DMS114 treated with DMSO at 0.1 percent for 48 hours (cell line): ENCODE measurements at regions not wholly inside any gene's neighbourhood (a gene's known extent, or its start where the extent isn't known, plus 50 kb on each side); places are given as distances from the start of the nearest gene placed in this dataset.

Source experiments
- DNase-seq: peaks from one replicate; lab custom pipeline; 2025; ENCODE audit not compliant: unreplicated experiment; lab: John Stamatoyannopoulos, UW

DNA sequence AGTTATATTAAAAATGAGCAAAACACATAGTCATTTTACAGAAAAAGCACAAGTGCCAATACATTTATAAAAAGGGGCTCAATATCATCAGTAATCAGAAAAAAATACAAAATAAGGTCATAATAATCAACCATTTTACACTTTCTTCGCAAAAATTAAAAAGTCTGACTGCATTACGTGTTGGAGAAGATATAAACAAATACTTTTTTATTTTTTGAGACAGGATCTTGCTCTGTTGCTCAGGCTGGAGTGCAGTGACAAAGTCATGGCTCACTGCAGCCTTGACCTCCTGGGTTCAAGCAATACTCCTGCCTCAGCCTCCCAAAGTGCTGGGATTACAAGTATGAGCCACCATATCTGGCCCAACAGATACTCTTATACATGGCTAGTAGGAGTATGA, 181.5 kb upstream of the DIO3 start:
- DNase-seq: no peak

DNA sequence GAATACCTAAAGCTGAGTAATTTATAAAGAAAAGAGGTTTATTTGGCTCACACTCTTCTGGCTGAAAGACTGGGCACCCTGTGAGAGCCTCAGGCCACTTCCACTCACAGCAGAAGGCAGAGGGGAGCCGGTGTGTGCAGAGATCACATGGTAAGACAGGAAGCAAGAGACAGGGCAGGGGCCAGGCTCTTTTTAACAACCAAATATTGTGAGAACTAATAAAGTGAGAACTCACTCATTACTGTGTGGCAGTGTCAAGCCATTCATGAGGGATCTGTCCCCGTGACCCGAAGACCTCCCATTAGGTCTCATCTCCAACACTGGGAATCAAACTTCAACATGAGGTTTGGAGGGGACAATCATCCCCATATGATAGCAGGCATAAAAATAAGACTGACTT, 180.8 kb upstream of the DIO3 start:
- no peak for DNase-seq

DNA sequence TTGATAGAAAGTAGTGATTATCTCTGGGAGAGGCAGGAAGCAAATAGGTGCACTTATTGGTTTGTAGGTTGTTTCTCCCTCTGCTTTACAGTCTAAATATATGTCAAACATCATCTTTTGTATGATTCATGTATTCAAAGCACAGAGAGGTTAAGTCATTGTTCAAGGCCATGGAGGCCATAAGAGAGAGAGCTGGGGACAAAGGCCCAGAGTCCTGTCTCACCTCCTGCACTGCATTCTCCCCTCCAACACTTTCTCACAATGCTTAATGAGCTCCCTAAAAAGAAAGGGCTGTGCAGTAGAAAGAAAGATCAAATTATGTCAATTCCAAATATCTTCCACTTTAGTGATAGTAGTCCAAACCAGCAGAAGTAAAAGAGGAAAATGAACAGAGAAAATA, 180.4 kb upstream of the DIO3 start:
- no peak for DNase-seq

DNA sequence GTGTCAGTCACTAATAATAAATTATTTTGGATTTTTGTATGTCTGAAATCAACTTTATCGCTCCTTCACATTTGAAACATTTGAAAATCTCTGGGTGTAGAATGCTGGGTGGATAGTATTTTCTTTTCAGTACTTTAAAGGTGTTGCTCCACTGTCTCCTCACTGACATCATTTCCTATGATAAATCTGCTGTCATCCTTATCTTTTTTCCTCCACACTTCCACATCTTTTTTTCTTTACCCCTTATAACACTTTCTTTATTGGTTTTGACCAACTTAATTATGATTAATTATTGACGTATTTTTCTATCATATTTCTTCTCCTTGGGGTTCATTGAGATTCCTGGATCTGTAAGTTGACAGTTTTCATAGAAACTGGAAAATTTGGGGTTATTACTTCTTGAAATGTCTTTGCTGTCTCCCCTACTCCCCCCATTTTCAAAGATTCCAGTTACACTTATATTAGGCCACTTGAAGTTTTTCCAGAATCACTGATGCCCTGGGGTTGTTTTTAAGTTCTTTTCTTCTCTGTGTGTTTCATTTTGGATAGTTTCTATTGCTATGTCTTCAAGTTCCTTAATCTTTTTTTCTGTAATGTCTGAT, 177.5 kb upstream of the DIO3 start:
- no peak for DNase-seq

DNA sequence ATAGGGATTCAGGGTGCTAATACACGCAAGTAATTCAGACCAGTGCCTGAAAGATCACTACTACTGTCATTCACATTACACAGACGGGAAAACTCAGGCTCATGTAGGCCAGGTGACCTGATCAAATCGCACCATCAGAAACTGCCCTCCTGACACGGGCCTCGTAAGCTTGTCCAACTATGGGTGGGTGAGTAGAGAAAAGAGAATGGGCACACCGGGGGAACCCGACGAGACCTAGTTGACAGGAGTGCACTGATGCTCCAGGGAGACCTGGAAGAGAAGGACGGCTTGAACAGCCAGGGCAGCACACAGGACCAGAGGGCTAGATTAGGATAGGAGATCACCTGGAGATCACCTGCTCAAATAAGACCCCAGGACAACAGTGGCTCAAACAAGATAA, 166.9 kb upstream of the DIO3 start:
- DNase-seq: no peak

DNA sequence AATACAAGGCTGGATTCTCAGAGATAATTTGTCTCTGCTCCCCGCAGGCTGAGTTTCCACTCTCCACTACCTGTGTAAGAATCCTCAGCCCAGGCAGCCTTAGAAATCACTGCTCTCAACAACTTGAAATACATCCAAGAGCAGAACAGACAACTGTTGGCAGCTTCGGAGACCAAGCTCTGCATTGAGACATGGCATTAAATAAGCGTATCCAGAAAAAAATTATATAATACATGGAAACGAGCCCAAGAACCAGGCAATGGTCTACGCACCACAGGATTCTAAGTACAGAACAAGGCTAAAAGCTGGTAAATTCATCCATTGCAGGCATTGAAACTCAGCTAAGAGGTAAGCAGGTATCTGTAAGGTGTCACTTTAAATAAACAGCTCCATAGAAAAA, 165.5 kb upstream of the DIO3 start:
- DNase-seq: no peak

DNA sequence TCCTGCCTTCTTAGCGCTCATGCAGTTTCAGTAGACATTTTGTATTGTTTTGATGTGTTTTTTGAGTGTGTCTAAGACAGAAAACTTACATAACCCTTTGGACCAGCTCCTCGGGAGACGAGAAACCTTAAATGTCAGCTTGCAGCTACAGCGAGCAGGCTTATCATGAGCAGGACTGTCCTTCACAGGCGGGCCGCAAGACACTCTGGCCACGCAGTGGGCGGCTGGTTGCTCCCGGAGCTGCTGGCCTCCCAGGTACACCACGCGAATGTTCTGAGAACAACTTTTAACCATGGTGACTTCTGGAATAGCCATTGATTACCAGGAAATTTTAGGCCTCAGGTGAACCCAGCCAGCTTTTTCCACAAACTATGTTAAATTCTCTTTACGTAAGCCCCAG, 164.1 kb upstream of the DIO3 start:
- no peak for DNase-seq

DNA sequence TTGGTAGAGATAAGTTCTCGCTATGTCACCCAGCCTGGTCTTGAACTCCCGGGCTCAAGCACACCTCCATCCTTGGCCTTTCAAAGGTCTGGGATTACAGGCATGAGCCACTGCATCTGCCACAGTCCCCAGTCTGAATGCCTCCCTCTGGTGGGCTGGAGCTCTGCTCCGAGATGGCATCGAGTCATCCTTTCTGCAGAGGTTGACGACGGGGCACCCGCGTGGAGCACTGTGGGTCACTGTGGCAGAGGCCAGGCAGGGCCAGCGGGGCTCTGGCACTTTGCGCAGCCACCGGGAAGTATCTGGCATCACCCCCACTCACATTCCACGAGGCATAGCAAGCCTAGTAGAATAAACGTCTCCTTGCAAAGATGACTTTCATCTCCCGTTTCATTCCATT, 163.3 kb upstream of the DIO3 start:
- no peak for DNase-seq

DNA sequence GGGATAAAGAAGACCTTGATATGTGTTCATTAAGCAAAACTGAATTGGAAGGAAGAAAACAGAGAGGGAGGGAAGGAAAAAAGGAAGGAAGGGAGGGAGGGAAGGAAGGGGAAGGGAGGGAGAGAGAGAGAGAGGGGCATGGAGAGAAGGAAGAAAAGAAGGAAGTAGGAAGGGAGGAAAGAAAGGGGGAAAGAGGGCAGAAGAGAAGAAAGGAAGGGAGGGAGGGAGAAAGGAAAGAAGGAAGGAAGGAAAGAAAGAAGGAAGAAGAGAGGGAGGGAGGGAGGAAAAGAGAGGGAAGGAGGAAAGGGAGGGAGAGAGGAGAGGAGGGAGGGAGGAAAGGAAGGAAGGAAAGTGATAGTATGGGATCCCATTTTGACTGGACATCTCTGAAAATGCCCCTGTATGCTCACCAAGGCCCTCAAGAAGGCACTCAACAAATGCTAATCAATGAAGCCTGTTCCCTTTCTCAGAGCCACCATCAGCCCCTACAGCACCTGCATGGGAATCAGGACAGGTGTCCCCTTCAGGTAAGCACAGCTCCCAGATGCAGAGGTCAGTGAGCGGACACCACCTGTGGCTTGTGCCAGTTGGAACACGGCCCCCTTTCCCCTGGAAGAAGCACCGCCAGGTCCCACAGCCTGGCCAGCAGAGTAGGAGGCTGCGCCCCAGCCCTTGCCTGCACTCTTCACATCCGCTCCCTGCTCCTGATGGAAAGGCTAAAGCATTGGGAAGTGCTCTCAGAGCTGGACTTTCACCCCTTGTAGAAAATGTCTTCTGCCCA, 161.4 kb upstream of the DIO3 start:
- no peak for DNase-seq

DNA sequence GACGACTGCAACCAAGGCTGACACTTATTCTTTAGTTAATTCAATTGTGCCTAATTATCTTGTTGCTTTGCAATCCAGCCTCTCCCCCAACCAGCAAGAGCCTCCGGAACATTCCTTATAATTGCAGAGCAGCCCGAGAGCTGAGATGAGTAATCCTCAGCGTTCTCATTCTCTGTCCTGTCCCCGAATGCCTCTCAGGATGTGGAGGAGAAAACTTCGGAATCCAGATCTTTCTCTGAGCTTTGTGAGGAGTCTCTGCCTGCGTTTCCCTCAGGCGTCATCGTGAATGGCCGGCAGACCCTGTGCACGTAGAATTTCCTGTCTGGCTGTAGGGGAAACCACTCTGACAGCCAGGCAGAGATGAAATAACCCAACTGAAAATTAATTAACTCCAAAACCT, 160.5 kb upstream of the DIO3 start:
- no peak for DNase-seq

DNA sequence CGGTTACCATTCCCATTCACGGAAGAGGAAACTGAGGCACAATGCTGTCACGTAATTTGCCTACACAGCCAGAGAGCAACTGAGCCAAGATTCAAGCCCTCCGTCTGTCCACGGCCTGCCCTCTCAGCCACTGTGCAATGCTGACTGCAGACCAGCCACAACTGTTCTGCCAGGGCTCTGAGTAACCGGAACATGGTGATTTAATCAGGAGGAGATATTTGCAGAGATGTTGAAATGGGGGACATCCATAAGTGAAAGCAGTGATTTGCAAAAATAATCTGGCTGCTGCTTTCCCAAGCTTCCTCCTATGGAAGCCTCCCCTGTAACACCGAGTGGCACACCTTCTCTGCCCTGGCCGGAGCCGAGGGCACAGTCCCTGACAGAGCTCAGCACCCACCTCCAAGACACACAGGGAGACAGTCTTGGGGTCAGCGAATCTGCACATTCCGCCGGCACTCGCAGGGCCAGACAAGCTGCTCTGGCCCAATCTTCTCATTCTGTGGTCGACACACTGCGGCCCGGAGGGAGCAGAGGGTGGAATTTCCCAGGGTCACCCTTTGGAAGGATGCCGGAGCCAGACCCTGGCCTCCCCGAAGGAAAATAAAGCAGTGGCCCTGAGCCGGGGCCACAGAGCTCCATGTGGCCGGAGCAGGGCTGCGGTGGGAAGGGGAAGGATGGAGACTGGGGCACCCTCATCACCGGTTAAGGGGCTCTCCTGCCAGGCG, 158.2 kb upstream of the DIO3 start:
- DNase-seq: no peak

DNA sequence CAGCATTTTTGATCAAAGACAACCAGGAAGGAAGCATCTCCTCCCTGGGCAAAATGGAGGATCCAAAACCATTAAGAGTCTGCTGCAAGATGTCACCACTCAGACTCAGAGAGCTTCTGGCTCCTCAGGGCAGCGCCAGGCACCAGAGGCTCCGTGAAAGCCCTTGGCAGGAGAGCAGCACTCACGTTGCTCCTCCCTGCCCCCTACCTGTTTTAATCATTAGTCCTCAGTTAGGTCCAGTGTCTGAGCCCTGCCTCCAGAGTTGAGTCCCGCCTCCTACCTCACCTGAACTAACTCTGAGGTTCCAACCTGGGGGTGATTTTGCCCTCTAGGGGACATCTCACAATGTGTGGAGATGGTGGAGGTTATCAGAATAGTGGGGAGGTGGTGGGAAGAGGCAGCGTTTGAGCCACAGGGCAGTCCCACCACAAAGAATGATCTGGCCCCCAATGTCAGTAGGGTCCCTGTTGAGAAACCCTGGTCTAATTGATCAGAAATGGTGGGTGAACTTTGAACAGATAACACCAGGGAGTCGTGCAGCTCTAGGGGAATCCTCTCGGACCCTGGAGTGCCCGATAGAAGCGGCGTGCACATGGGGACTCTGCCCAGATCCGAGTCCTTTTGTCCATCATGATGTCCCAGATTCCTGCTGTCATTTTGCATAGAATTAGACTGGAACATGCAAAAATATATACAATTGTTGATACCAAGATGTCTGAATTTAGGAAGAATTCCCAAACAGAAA, 156.7 kb upstream of the DIO3 start:
- no peak for DNase-seq

DNA sequence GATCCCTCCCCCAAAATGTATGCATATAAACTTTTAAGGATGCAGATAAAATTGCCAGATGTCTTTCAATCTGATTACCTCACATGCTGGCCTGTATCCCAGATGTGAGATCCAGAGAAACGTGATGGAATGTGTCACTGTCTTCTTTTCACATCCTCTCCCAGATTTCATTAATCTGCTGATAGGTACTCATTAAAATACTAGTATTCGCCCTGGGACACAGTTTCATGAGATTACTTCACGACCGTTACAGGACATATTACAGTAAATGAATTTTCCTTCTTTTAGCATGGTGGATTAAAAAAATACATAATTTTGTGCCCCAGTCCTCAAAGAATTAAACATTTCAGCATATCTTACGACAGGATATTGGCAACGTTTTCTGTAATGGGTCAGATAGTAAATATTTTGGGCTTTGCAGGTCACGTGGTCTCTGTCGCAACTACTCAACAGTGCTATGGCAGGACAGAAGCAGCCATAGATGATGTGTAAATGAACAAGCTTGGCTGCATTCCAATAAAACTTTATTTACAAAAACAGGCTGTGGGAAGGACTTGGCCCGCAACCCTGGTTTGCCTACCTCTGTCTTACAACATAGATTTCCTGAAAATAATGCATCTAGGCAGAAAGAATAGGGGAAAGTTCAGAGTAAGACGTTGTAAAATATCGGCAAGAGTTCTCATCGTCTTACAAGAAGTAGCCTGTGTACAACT, 156.0 kb upstream of the DIO3 start:
- no peak for DNase-seq

DNA sequence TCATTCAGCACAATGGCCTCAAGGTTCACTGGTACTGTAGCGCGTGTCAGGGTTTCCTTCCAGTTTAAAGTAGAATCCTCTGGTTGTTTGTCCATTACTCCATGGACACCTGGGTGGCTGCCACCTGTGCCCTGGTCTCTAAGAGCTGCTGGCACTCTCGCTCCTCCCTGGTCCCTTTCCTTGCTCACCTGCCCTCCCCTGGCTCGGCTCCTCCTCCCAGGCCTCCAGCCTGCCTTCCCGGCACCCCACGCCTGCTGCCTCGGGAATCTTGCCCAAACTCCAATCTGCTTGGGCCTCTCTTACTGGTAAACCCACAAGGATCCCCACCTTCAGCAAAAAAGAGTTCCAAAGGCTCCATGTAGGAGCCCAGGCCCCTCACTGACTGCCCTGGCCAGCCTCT, 154.4 kb upstream of the DIO3 start:
- no peak for DNase-seq

DNA sequence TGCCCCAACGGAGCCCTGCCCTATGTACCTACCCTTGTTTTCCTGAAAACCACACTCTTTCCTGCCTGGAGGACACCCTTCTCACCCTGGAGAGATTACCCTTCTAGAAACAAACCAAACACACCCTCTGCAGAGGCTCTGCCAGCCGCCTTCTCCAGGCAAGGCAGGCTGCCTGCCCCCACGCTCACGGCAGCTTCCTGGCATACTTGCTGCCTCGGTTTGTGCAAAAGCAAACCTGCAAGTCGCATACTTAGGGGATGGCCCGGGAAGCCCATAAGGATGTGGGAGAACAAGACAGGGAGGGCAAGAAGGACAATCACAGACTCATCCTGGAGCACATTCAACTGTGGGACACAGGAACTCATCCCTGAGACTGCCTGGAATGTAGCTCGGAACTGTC, 154.0 kb upstream of the DIO3 start:
- no peak for DNase-seq

DNA sequence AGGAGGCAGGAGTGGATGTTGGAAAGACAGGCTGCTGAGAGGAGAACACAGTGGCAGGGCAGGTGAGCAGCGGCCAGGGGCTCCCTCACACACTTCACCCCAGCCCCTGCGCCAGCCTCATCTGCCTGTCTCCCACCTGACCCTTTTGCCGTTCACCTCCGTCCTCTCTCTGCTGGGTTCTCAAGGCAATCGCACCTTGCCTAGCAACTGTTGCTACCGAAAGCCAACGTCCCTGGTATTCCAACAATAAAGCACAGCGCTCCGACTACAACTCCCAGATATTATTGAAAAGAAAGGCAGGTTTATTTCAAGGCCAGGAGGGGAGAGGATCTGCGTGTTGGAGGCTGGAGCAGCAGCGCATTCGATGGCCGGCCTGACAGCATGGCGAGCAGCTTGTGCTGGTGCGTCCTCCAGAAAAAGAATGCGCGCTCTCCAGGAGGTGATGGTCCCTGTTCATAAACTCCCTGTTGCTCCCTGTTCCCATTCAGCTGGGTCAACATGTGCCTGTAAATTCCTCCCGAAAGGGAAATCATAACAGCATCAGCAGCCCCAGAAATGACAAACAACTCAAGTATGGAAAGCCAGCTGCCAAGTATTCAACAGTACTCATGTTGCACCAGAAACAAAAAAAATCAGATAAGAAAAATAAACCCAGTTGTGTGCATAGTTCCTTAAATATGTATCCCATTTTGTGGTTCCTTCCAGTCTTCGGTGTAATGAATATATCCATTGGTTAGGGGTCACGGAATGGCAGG, 153.0 kb upstream of the DIO3 start:
- no peak for DNase-seq

DNA sequence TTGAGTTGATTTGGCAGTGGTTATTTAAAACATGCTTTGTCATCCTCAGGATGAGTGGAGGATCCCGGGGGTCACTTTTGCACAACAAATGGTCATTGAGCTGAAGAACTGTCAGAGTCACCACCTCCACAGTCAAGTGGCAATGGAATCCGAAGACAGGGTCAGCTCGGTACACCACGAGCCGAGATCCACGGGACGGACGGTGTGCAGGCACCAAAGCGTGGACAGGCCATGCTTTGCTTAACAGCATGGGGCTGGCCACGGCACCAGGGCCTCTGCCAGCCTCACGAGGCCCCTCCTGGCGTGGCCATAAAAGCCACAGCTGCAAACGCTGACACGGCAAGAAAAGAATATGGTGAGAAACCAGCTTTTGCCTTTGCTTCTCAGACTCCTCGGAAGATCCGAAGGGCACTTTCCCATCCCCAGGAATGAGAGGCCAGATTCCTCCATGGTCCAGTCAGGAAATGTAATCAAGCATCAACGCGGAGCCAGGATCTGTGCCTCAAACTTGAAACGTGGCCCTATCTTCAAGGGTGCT, 152.2 kb upstream of the DIO3 start:
- DNase-seq: no peak

DNA sequence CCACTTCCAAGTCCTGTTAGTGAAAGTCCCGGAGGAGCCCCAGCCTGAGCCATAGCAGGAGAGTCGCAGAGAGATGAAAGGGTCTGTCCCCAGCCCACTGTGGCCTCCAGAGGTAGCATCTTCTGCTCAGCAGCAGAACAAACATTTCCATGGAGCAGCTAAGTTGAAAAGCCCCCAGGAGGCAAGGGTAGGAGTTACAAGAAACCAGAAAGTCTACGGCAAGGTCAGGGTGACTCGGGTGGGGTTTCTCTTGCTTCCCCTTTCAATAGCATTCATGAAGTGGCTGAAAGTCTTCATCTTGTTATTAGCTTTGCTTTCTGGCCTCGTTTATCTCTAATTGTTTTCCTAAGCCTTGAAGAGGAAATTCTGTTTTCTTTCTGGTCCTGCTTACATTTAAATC, 151.2 kb upstream of the DIO3 start:
- no peak for DNase-seq

DNA sequence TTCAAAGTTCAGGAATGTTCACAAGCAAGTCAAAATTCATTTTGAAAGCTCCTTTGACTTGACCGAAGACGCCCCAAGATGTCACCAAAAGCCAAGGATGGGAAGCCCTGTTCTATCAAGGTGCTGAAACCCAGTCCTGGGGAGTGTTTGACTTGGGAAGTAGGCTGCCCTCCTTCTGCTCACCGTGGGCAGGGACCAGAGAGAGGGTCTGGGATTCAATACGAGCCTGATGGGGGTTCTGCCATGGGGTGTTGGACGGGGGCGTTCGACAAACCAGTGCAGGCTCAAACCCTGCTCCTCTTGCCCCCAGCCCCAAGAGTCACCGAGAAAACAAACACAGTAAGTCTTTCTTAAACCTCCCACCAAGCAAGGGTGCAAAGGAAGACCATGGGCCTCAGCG, 150.1 kb upstream of the DIO3 start:
- no peak for DNase-seq

DNA sequence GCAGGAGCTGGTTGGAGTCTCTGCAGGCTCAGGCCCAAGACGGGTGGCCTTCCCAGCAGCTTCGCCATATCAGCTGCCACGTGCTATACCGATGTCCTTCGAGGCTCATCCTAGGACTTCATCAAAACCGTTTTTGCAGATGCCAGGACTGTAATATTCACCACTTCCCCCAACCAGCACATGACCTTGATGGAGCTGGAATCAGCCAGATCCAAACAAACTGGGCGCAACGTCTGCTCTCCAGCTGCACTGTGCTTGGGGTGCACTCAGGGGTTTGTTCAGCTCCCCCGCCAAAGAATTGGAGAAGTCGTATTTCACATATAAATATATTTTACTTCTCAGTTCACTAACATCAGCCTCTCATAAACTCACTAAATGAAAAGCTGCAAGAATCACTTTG, 149.5 kb upstream of the DIO3 start:
- DNase-seq: no peak
